HCT116 (cell line): ENCODE measurements at regions not wholly inside any gene's neighbourhood (a gene's known extent, or its start where the extent isn't known, plus 50 kb on each side); places are given as distances from the start of the nearest gene placed in this dataset.

ENCODE experiments used
- CTCF ChIP-seq, 3 experiments: fragments of 200-600 bp in 1 of 3; sonication (generic) in 1 of 3; IDR thresholded peaks in 2 of 3; conservative IDR thresholded peaks in 1 of 3; 2 replicates each; pipeline ENCODE4 v1.5.1; 2012 to 2017; ENCODE audit warnings: low read depth in 2 of 3, low read length in 2 of 3, antibody characterized with exemption in 1 of 3, borderline replicate concordance in 1 of 3, control low read depth in 1 of 3, mild to moderate bottlenecking in 1 of 3, mixed read lengths in 1 of 3, mixed run types in 1 of 3, moderate library complexity in 1 of 3; ENCODE audit not compliant: insufficient read depth in 1 of 3
- FOSL1 ChIP-seq: IDR thresholded peaks from 2 replicates; pipeline ENCODE4 v1.6.1; 2012; ENCODE audit warnings: low read depth
- POLR2A ChIP-seq: IDR thresholded peaks from 2 replicates; pipeline ENCODE4 v1.7.0; 2011; ENCODE audit warnings: borderline replicate concordance; ENCODE audit not compliant: insufficient read depth, insufficient read length; ENCODE audit errors: extremely low read depth
- POLR2AphosphoS5 ChIP-seq: IDR thresholded peaks from 2 replicates; pipeline ENCODE4 v1.6.1; 2011; ENCODE audit warnings: mild to moderate bottlenecking, low read depth, low read length, moderate library complexity

- TF ChIP-seq POLR2AphosphoS5 (no peak), FOSL1 (no peak), CTCF (IDR thresholded peaks at IDR 0.05 in 2 of 3, conservative IDR thresholded peaks at IDR 0.05 in 1 of 3; ENCODE audit: borderline replicate concordance in 1 of 3, insufficient read depth in 1 of 3, low read depth in 2 of 3, low read length in 2 of 3) (no peak), POLR2A (no peak)
These were observed 176.2 kb downstream of the CYLD start for GRCh38 chr16:50917950-50918703.
